ENCODE measurements at regions not wholly inside any gene's neighbourhood (a gene's known extent, or its start where the extent isn't known, plus 50 kb on each side); places are given as distances from the start of the nearest gene placed in this dataset.

DNA sequence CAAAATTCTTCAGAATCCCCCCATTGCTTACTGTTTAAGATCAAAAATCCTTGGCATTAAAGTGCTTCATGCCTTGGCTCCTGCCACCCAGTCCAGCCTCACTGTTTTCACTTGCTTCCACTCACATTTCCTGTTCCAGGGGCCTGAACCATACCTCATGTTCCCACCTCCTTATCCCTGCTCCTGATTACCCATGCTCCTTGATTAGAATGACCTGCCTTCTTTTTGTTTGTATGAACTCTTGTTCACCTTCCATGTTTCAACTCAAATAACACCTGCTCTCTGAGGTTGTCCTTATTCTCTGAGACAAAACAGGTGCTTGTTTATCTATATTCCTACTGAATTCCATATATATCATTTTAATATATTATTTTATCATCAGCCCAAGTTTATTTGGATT is 77.1 kb upstream of the VSTM2A start:
- H3K27ac ChIP-seq (ENCODE audit: poor library complexity, severe bottlenecking), result no peak overlapping the region

DNA sequence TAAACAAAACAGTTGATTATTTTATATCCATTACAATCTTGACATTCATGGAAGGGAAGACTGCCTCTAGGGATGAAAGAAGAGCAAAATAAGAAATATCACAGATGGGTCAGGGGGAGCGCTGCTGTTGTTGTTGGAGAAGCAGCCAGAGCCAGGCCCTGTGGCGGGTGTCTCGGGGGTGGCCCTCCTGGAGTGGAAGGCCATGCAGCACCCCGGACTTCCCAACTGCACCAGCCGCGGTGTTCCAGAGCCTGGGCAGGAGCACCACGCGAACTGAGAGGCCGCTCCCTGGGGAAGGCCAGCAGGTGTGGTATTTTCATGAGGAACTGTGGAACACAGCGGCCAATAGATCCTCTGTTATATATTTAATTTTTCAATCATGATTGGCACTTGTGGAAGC is 72.4 kb upstream of the VSTM2A start:
- no peak for DNase-seq (ENCODE audit: low spot score)
- Histone ChIP-seq H3K27me3 (ENCODE audit: insufficient read depth, poor library complexity, severe bottlenecking) (peaks cover 31% of the 10 kb centered on the region), H3K27ac (ENCODE audit: poor library complexity, severe bottlenecking) (no peak overlapping the region), H3K36me3 (ENCODE audit: low read depth) (no peaks in the 10 kb centered on the region), H3K9me3 (ENCODE audit: severe bottlenecking) (no peaks in the 10 kb centered on the region), H3K4me3 (ENCODE audit: severe bottlenecking) (no peak overlapping the region), H3K4me1 (ENCODE audit: insufficient read depth, poor library complexity, severe bottlenecking) (no peaks in the 10 kb centered on the region)
- ATAC-seq (ENCODE audit: low read depth), result no peak
- TF ChIP-seq, protein P1, sequence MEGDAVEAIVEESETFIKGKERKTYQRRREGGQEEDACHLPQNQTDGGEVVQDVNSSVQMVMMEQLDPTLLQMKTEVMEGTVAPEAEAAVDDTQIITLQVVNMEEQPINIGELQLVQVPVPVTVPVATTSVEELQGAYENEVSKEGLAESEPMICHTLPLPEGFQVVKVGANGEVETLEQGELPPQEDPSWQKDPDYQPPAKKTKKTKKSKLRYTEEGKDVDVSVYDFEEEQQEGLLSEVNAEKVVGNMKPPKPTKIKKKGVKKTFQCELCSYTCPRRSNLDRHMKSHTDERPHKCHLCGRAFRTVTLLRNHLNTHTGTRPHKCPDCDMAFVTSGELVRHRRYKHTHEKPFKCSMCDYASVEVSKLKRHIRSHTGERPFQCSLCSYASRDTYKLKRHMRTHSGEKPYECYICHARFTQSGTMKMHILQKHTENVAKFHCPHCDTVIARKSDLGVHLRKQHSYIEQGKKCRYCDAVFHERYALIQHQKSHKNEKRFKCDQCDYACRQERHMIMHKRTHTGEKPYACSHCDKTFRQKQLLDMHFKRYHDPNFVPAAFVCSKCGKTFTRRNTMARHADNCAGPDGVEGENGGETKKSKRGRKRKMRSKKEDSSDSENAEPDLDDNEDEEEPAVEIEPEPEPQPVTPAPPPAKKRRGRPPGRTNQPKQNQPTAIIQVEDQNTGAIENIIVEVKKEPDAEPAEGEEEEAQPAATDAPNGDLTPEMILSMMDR (IDR thresholded peaks at IDR 0.05; ENCODE audit: poor library complexity, severe bottlenecking), result no peak

More for the DNA sequence above, 77.1 kb upstream of the VSTM2A start:
- no peak for DNase-seq (ENCODE audit: low spot score)
- Histone ChIP-seq H3K4me1 (ENCODE audit: insufficient read depth, poor library complexity, severe bottlenecking) (no peaks in the 10 kb centered on the region), H3K27me3 (ENCODE audit: insufficient read depth, poor library complexity, severe bottlenecking) (peaks cover 49% of the 10 kb centered on the region), H3K9me3 (ENCODE audit: severe bottlenecking) (no peaks in the 10 kb centered on the region), H3K4me3 (ENCODE audit: severe bottlenecking) (no peak overlapping the region), H3K36me3 (ENCODE audit: low read depth) (no peaks in the 10 kb centered on the region)
- TF ChIP-seq, protein P1 (IDR thresholded peaks at IDR 0.05; ENCODE audit: poor library complexity, severe bottlenecking), result no peak
- ATAC-seq (ENCODE audit: low read depth), result no peak

DNA sequence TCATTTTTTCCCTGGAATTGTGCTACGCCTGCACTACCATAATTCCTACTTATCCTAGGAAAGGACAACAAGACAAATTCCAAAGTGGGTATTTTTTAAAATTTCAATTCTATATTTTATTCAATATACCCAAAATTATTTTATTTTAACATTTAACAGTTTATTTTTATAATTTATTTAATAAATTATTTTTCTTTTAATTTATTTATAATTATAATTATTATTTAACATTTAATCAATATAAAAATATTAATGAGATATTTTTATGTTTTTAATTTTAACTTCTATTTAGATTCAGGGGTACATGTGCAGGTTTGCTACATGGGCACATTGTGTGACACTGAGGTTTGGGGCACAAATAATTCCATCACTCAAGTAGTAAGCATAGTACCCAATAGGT is 65.6 kb upstream of the VSTM2A start:
- ATAC-seq (ENCODE audit: low read depth), result no peak
- Histone ChIP-seq H3K4me1 (ENCODE audit: insufficient read depth, poor library complexity, severe bottlenecking) (no peaks in the 10 kb centered on the region), H3K27ac (ENCODE audit: poor library complexity, severe bottlenecking) (no peak overlapping the region), H3K9me3 (ENCODE audit: severe bottlenecking) (no peaks in the 10 kb centered on the region), H3K36me3 (ENCODE audit: low read depth) (no peaks in the 10 kb centered on the region), H3K4me3 (ENCODE audit: severe bottlenecking) (no peak overlapping the region), H3K27me3 (ENCODE audit: insufficient read depth, poor library complexity, severe bottlenecking) (peaks cover 58% of the 10 kb centered on the region)
- no peak for DNase-seq (ENCODE audit: low spot score)
- TF ChIP-seq, protein P1 (IDR thresholded peaks at IDR 0.05; ENCODE audit: poor library complexity, severe bottlenecking), result no peak

DNA sequence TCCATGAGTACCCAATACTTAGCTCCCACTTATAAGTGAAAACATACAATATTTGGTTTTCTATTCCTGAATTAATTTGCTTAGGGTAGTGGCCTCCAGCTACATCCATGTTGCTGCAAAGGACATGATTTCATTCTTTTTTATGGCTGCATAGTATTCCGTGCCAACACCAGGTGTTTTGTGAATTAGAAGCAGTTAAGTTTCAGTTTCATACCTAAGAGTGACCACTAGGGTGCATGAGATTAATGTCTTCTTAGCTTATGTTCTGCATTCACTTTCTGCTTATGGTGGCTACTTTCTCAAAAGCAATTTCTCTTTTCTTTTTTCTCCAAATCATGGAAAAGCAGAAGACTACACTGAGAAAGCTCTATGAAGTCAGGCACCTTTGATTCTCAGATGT is 65.1 kb upstream of the VSTM2A start:
- TF ChIP-seq, protein P1 (IDR thresholded peaks at IDR 0.05; ENCODE audit: poor library complexity, severe bottlenecking), result no peak
- H3K27me3 ChIP-seq (ENCODE audit: insufficient read depth, poor library complexity, severe bottlenecking), result peaks cover 62% of the 10 kb centered on the region
- no peak overlapping the region for H3K27ac ChIP-seq (ENCODE audit: poor library complexity, severe bottlenecking)
- no peaks in the 10 kb centered on the region for H3K9me3 ChIP-seq (ENCODE audit: severe bottlenecking)
- ATAC-seq (ENCODE audit: low read depth), result no peak
- no peaks in the 10 kb centered on the region for H3K36me3 ChIP-seq (ENCODE audit: low read depth)
- H3K4me1 ChIP-seq (ENCODE audit: insufficient read depth, poor library complexity, severe bottlenecking), result no peaks in the 10 kb centered on the region
- H3K4me3 ChIP-seq (ENCODE audit: severe bottlenecking), result no peak overlapping the region
- no peak for DNase-seq (ENCODE audit: low spot score)

DNA sequence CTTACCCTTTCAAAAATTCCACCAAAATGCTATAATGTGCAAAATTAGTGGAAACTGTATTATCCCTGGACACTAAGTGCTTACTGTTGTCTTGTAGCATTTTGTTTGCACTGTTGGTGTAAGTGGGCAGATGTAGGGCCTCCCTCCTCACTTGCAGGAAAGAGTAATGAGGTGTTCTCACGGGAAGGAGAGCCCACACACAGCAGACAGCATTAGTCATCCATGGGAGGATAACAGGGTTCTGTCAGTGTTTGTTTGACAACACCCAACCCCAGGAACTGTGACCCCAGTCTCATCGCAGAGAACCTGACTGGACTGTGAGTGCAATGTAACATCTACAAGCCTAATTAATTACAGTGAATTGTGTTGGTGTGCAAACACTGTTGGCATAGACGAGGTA is 58.7 kb upstream of the VSTM2A start:
- Histone ChIP-seq H3K36me3 (ENCODE audit: low read depth) (no peaks in the 10 kb centered on the region), H3K27me3 (ENCODE audit: insufficient read depth, poor library complexity, severe bottlenecking) (peaks cover 64% of the 10 kb centered on the region), H3K9me3 (ENCODE audit: severe bottlenecking) (no peaks in the 10 kb centered on the region), H3K27ac (ENCODE audit: poor library complexity, severe bottlenecking) (no peak overlapping the region), H3K4me3 (ENCODE audit: severe bottlenecking) (no peak overlapping the region), H3K4me1 (ENCODE audit: insufficient read depth, poor library complexity, severe bottlenecking) (no peaks in the 10 kb centered on the region)
- no peak for DNase-seq (ENCODE audit: low spot score)
- ATAC-seq (ENCODE audit: low read depth), result no peak
- TF ChIP-seq, protein P1 (IDR thresholded peaks at IDR 0.05; ENCODE audit: poor library complexity, severe bottlenecking), result no peak
